ENCODE measurements at regions not wholly inside any gene's neighbourhood (a gene's known extent, or its start where the extent isn't known, plus 50 kb on each side); places are given as distances from the start of the nearest gene placed in this dataset.

DNA sequence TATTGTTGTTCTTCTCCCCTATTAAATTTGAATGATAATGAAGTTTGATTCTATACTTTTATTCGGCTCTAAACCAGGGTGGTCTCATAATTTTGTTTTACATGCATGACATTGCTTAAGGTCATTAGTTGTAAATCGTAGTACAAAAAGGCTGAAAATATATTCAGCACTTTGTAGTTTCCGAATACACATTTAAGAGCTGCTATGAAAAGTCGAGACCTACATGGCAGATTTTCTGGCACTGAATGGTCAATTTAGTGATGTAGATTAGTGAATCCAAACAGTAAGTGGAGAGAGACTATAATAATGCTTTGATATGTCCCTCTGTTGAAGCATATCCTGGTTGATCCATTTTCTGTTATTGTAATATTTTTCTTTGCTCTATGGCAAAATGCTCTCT is 254.0 kb upstream of the SOX2 start:
- Mint-ChIP-seq H3K4me1 (ENCODE audit: low read depth) (peaks cover 8% of the 10 kb centered on the region), H3K27ac (no peak overlapping the region), H3K27me3 (peaks cover 5% of the 10 kb centered on the region), H3K36me3 (ENCODE audit: insufficient read depth) (no peaks in the 10 kb centered on the region), H3K4me3 (ENCODE audit: low read depth) (no peak overlapping the region), H3K9me3 (ENCODE audit: low read depth) (no peaks in the 10 kb centered on the region)
- TF ChIP-seq, protein P1, sequence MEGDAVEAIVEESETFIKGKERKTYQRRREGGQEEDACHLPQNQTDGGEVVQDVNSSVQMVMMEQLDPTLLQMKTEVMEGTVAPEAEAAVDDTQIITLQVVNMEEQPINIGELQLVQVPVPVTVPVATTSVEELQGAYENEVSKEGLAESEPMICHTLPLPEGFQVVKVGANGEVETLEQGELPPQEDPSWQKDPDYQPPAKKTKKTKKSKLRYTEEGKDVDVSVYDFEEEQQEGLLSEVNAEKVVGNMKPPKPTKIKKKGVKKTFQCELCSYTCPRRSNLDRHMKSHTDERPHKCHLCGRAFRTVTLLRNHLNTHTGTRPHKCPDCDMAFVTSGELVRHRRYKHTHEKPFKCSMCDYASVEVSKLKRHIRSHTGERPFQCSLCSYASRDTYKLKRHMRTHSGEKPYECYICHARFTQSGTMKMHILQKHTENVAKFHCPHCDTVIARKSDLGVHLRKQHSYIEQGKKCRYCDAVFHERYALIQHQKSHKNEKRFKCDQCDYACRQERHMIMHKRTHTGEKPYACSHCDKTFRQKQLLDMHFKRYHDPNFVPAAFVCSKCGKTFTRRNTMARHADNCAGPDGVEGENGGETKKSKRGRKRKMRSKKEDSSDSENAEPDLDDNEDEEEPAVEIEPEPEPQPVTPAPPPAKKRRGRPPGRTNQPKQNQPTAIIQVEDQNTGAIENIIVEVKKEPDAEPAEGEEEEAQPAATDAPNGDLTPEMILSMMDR (IDR thresholded peaks at IDR 0.05; ENCODE audit: unreplicated experiment), result no peak
- no peak for DNase-seq (ENCODE audit: low spot score, unreplicated experiment)

DNA sequence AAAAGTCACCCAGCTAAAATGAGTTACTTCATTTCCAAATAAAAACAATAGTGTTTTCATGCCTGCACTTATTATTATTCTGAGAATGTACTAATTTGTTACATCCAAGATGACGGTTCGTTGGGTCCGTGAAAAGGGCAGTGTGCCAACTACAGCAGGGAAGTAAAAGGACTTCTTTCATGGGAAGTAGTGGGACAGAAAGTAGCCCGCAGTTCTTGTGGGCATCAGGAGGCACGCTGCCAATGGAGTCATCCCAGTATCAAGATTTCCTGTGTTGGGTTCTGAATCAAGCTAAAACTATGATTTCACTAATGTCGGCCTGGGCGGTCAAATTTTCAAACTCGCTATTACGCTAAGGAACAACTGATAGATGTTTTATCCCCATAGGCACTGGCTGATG is 254.5 kb upstream of the SOX2 start:
- H3K27me3 Mint-ChIP-seq, result peaks cover 5% of the 10 kb centered on the region
- H3K4me1 Mint-ChIP-seq (ENCODE audit: low read depth), result peaks cover 8% of the 10 kb centered on the region
- no peak overlapping the region for H3K27ac Mint-ChIP-seq
- H3K4me3 Mint-ChIP-seq (ENCODE audit: low read depth), result no peak overlapping the region
- TF ChIP-seq, protein P1 (IDR thresholded peaks at IDR 0.05; ENCODE audit: unreplicated experiment), result no peak
- no peaks in the 10 kb centered on the region for H3K36me3 Mint-ChIP-seq (ENCODE audit: insufficient read depth)
- DNase-seq (ENCODE audit: low spot score, unreplicated experiment), result no peak
- no peaks in the 10 kb centered on the region for H3K9me3 Mint-ChIP-seq (ENCODE audit: low read depth)

DNA sequence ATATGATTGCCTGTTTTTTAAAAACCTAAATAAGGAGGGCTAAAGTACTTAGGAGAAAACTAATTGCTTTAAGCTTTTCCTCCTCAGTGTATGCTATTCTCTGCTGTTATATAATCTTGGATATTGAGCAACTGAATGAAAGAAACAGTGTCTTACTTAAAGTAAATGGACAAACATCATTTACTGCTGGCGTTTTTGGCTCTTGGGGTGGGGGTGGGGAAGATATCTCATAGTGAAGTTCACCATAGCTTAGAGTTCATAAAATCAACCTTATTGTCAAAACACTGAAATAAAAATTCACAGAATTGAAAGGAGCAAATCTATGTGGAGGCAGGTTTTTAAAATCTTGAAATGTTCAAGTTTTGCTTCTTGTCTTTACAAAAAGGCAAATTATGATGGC is 256.4 kb upstream of the SOX2 start:
- DNase-seq (ENCODE audit: low spot score, unreplicated experiment), result no peak
- H3K4me1 Mint-ChIP-seq (ENCODE audit: low read depth), result peaks cover 8% of the 10 kb centered on the region
- no peak overlapping the region for H3K4me3 Mint-ChIP-seq (ENCODE audit: low read depth)
- H3K36me3 Mint-ChIP-seq (ENCODE audit: insufficient read depth), result no peaks in the 10 kb centered on the region
- TF ChIP-seq, protein P1 (IDR thresholded peaks at IDR 0.05; ENCODE audit: unreplicated experiment), result no peak
- no peaks in the 10 kb centered on the region for H3K27me3 Mint-ChIP-seq
- H3K9me3 Mint-ChIP-seq (ENCODE audit: low read depth), result peaks cover 6% of the 10 kb centered on the region
- H3K27ac Mint-ChIP-seq, result no peak overlapping the region

DNA sequence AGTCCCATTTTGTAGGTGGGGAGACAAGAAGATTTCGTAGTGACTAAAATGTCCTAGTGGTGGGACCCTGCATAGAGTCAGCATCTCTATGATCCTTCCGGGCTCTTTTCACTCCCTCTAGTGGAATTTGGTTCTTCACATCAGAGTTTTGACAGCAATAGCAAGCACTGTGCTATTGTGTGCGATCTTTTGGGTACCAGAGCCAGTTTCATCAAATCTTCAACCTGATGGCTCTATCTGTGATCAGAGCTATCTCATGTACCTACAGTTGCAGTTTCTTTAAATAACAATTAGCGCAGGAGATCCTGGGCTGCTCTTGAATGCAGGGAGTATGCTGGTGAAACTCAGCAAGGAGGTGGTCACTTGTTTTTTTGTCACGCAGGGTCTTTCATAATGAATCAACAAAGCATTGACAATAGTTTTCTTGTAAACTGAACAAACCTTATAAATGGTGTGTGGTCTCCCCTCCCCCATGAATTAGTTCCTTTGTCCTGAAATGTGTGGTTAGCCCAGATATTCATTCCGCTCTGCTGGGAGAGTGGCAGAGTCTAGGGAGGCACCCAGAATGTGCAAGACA is 257.2 kb upstream of the SOX2 start:
- Mint-ChIP-seq H3K4me3 (ENCODE audit: low read depth) (no peak overlapping the region), H3K27me3 (no peaks in the 10 kb centered on the region), H3K4me1 (ENCODE audit: low read depth) (peaks cover 8% of the 10 kb centered on the region), H3K36me3 (ENCODE audit: insufficient read depth) (no peaks in the 10 kb centered on the region), H3K9me3 (ENCODE audit: low read depth) (peaks cover 6% of the 10 kb centered on the region), H3K27ac (no peak overlapping the region)
- TF ChIP-seq, protein P1 (IDR thresholded peaks at IDR 0.05; ENCODE audit: unreplicated experiment), result no peak
- no peak for DNase-seq (ENCODE audit: low spot score, unreplicated experiment)

DNA sequence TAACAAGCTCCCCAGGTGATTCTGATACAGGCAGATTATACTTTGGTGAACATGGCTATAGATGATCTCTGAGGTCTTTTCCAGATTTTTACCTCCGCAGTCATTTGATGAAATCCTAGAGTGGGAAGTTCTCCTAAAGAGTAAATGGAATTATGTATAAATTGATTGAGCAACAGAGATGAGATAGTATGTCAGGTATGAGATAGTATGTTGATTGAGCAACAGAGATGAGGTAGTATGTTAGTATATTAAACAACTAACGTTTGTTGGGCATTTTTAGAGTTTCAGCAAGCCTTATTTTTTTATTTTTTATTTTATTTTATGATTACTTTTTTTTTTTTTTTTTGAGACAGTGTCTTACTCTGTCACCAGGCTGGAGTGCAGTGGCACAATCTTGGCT is 265.0 kb upstream of the SOX2 start:
- H3K4me3 Mint-ChIP-seq (ENCODE audit: low read depth), result no peak overlapping the region
- H3K27me3 Mint-ChIP-seq, result no peaks in the 10 kb centered on the region
- H3K36me3 Mint-ChIP-seq (ENCODE audit: insufficient read depth), result no peaks in the 10 kb centered on the region
- H3K4me1 Mint-ChIP-seq (ENCODE audit: low read depth), result peaks cover 4% of the 10 kb centered on the region
- H3K9me3 Mint-ChIP-seq (ENCODE audit: low read depth), result peaks cover 6% of the 10 kb centered on the region
- no peak for DNase-seq (ENCODE audit: low spot score, unreplicated experiment)
- no peak overlapping the region for H3K27ac Mint-ChIP-seq
- TF ChIP-seq, protein P1 (IDR thresholded peaks at IDR 0.05; ENCODE audit: unreplicated experiment), result no peak
